ENCODE measurements at regions not wholly inside any gene's neighbourhood (a gene's known extent, or its start where the extent isn't known, plus 50 kb on each side); places are given as distances from the start of the nearest gene placed in this dataset.

DNA sequence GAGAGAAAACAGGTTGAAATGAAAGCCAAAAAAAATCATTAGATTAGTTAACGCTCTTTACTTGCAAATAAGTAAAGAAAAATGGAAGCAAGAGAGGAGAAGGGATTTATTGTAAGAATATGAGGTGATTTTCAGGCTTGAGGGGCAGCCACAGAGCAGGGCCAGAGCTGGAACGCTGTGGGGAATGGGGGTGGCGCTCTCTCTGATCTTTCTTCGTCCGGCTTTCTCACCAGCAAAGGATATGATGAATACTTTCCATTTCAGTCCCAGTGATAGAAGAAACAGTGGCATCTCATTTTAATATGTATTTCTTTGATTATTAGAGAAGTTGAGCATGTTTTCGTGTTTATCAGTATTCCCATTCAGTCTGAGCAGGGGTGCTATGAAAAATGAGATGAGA, 112.2 kb downstream of the SKIDA1 start:
- TF ChIP-seq, protein P1, sequence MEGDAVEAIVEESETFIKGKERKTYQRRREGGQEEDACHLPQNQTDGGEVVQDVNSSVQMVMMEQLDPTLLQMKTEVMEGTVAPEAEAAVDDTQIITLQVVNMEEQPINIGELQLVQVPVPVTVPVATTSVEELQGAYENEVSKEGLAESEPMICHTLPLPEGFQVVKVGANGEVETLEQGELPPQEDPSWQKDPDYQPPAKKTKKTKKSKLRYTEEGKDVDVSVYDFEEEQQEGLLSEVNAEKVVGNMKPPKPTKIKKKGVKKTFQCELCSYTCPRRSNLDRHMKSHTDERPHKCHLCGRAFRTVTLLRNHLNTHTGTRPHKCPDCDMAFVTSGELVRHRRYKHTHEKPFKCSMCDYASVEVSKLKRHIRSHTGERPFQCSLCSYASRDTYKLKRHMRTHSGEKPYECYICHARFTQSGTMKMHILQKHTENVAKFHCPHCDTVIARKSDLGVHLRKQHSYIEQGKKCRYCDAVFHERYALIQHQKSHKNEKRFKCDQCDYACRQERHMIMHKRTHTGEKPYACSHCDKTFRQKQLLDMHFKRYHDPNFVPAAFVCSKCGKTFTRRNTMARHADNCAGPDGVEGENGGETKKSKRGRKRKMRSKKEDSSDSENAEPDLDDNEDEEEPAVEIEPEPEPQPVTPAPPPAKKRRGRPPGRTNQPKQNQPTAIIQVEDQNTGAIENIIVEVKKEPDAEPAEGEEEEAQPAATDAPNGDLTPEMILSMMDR (IDR thresholded peaks at IDR 0.05; ENCODE audit: low read depth, low read length, missing control alignments), result no peak
- in situ Hi-C loops (cut with HindIII; ENCODE audit: low sequenced_read_pairs), result no loop called here
- no peak for DNase-seq (ENCODE audit: low read depth)
- no peak overlapping the region for H3K4me3 ChIP-seq (ENCODE audit: low read depth, low read length)

GRCh38 chr10:21406595-21407193, 118.8 kb downstream of the SKIDA1 start:
- DNase-seq (ENCODE audit: low read depth), result peak; percentile 33
- TF ChIP-seq, protein P1 (IDR thresholded peaks at IDR 0.05; ENCODE audit: low read depth, low read length, missing control alignments), result no peak
- H3K4me3 ChIP-seq (ENCODE audit: low read depth, low read length), result no peak overlapping the region

DNA sequence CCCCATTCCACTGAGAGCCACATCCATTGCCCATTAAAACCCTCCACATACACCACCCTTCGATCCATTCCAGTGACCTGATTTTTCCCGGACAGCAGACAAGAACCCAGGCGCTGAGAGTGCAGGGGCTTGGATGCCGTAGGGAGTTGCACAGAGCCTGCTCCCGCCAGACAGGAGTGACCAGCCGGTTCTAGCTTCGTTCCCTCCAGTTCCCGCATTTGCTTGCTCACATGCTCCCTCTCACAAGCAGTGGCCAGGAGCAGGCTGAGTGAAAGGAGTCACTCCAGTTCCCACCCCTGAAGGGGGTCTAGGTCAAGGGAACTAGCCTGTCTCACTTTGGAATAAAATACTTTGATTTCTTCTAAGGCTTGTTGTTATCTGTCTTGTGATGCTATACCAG, 119.5 kb downstream of the SKIDA1 start:
- in situ Hi-C loops (cut with HindIII; ENCODE audit: low sequenced_read_pairs), result no loop called here
- H3K4me3 ChIP-seq (ENCODE audit: low read depth, low read length), result no peak overlapping the region
- TF ChIP-seq, protein P1 (IDR thresholded peaks at IDR 0.05; ENCODE audit: low read depth, low read length, missing control alignments), result no peak
- DNase-seq (ENCODE audit: low read depth), result no peak

More at GRCh38 chr10:21406595-21407193, 118.8 kb downstream of the SKIDA1 start:
- in situ Hi-C loops (cut with HindIII; ENCODE audit: low sequenced_read_pairs), result no loop called here

- H3K4me3 ChIP-seq (ENCODE audit: low read depth, low read length), result no peak overlapping the region
- in situ Hi-C loops (cut with HindIII; ENCODE audit: low sequenced_read_pairs), result no loop called here
- DNase-seq (ENCODE audit: low read depth), result no peak
- TF ChIP-seq, protein P1 (IDR thresholded peaks at IDR 0.05; ENCODE audit: low read depth, low read length, missing control alignments), result no peak
Observed at GRCh38 chr10:21403256-21404015, 122.0 kb downstream of the SKIDA1 start.

- in situ Hi-C loops (cut with HindIII; ENCODE audit: low sequenced_read_pairs), result no loop called here
- DNase-seq (ENCODE audit: low read depth), result peak; percentile 27
Observed at GRCh38 chr10:21402606-21403083, 122.8 kb downstream of the SKIDA1 start.

GRCh38 chr10:21401196-21401595, 124.3 kb downstream of the SKIDA1 start:
- H3K4me3 ChIP-seq (ENCODE audit: low read depth, low read length), result no peak overlapping the region
- TF ChIP-seq, protein P1 (IDR thresholded peaks at IDR 0.05; ENCODE audit: low read depth, low read length, missing control alignments), result no peak
- no peak for DNase-seq (ENCODE audit: low read depth)
- in situ Hi-C loops (cut with HindIII; ENCODE audit: low sequenced_read_pairs), result no loop called here

More at GRCh38 chr10:21402606-21403083, 122.8 kb downstream of the SKIDA1 start:
- H3K4me3 ChIP-seq (ENCODE audit: low read depth, low read length), result no peak overlapping the region
- TF ChIP-seq, protein P1 (IDR thresholded peaks at IDR 0.05; ENCODE audit: low read depth, low read length, missing control alignments), result no peak
